HG03571 (cell line): ENCODE measurements at regions not wholly inside any gene's neighbourhood (a gene's known extent, or its start where the extent isn't known, plus 50 kb on each side); places are given as distances from the start of the nearest gene placed in this dataset.
A peak's percentile ranks its signal among the peaks of the same experiment; 100 is the strongest.

Source experiments
- ATAC-seq: cut with Tn5 transposase; IDR thresholded peaks from one replicate; pipeline ENCODE4 v1.9.1; 2021; ENCODE audit not compliant: unreplicated experiment

DNA sequence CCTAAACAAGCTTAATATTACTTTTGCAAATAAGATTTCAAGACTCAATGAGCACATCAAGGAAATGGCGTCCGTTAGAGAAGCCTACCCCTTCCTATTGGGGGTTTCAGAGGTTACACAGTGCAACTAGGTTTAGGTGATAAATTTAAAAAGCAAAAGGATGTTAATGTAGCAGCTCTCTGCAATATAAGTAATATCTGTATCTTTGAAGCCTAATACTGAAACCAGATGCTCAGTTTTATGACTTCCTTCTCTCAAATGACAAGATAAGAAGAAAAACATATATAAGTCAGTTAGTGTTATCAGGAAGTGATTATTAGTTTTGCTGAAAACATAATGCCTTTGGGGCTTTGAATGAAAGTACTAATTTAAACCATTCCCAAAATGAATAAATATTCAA lies 54.3 kb upstream of the MED13 start:
- peak; percentile 92 for ATAC-seq
